Body of pancreas (tissue), 4 donors: ENCODE measurements at regions not wholly inside any gene's neighbourhood (a gene's known extent, or its start where the extent isn't known, plus 50 kb on each side); places are given as distances from the start of the nearest gene placed in this dataset.

Source experiments
- ATAC-seq: fragments of 150-250 bp; one replicate; pipeline ENCODE4 v1.9.1; 2016
- DNase-seq, 4 donors: peaks; one replicate each; pipeline ENCODE4 v3.0.0-alpha.2; 2019
- H3K27ac ChIP-seq, 4 donors: fragments of 200-600 bp; sonication (generic); 1 replicate in 3 of 4; 2 replicates in 1 of 4; pipeline versions ENCODE4 v1.5.1 to v1.6.1; 2016 to 2019; ENCODE audit warnings: mild to moderate bottlenecking in 1 of 4, mixed read lengths in 1 of 4, moderate library complexity in 1 of 4
- H3K27me3 ChIP-seq, 2 donors: fragments of 200-600 bp; sonication (generic); one replicate each; pipeline ENCODE4 v1.6.0; 2016; ENCODE audit warnings: mild to moderate bottlenecking in 1 of 2
- H3K36me3 ChIP-seq, 2 donors: fragments of 200-600 bp; sonication (generic); replicated peaks in 1 of 2; 2 replicates each; pipeline ENCODE4 v1.5.1; 2016; ENCODE audit warnings: low read depth in 2 of 2; ENCODE audit not compliant: insufficient read depth in 1 of 2
- H3K4me1 ChIP-seq: fragments of 200-600 bp; sonication (generic); one replicate; pipeline ENCODE4 v1.6.0; 2016
- H3K4me3 ChIP-seq, 2 donors: fragments of 200-600 bp; sonication (generic); 1 replicate in 1 of 2; 2 replicates in 1 of 2; pipeline ENCODE4 v1.5.1; 2016 to 2019
- H3K9me3 ChIP-seq, 3 donors: fragments of 200-600 bp; sonication (generic); 1 replicate in 2 of 3; 2 replicates in 1 of 3; pipeline ENCODE4 v1.5.1; 2016
- POLR2A ChIP-seq, 3 donors: fragments of 450-650 bp; IDR thresholded peaks; one replicate each; pipeline ENCODE4 v1.6.1; 2016; ENCODE audit warnings: antibody characterized with exemption in 3 of 3, mild to moderate bottlenecking in 2 of 3
- WGBS, 2 donors: methylation state at CpG; one replicate each; pipeline ENCODE4 v1.1.5; 2017; 5-methylcytosine and 5-hydroxymethylcytosine counted together
- intact Hi-C: fragments of 100-400 bp; cut with DNase I; formaldehyde crosslinking; loops from one replicate; pipeline ENCODE4 v1.15.1; 2023
- TF ChIP-seq, protein P1 (sequence below), 7 experiments: fragments of 450-650 bp in 4 of 7; fragments of 200-600 bp in 3 of 7; sonication (generic) in 3 of 7; IDR thresholded peaks; one replicate each; pipeline ENCODE4 v1.5.1; 2016 to 2019; ENCODE audit warnings: antibody characterized with exemption in 7 of 7

DNA sequence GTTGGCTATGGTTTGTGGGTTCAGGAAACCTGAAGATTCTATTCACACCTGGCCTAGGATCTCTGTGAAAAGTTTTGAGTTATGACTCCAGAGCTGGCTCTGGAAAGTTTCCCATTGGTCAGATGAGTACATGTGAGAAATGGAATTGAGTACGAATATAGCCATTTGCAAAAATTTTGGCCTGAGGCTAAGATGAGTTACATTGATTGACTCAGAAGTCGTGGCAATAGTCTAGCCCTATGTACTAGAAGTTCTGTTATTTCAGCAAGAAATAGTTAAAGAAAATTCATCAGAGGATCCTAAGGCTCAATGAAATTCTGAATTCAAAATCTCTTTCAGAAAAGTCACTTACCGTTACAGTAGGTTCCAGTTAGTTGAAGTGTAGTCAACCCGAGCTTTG lies 109.9 kb downstream of the PTCSC3 start:
- DNase-seq, result no peak
- H3K27me3 ChIP-seq, result no peaks in the 10 kb centered on the region
- TF ChIP-seq POLR2A (IDR thresholded peaks at IDR 0.05), result no peak
- TF ChIP-seq, protein P1, sequence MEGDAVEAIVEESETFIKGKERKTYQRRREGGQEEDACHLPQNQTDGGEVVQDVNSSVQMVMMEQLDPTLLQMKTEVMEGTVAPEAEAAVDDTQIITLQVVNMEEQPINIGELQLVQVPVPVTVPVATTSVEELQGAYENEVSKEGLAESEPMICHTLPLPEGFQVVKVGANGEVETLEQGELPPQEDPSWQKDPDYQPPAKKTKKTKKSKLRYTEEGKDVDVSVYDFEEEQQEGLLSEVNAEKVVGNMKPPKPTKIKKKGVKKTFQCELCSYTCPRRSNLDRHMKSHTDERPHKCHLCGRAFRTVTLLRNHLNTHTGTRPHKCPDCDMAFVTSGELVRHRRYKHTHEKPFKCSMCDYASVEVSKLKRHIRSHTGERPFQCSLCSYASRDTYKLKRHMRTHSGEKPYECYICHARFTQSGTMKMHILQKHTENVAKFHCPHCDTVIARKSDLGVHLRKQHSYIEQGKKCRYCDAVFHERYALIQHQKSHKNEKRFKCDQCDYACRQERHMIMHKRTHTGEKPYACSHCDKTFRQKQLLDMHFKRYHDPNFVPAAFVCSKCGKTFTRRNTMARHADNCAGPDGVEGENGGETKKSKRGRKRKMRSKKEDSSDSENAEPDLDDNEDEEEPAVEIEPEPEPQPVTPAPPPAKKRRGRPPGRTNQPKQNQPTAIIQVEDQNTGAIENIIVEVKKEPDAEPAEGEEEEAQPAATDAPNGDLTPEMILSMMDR (IDR thresholded peaks at IDR 0.05), result no peak
- no peak overlapping the region for H3K27ac ChIP-seq
- 74 to 85% methylated on average over 4 of the region's 4 CpGs for WGBS, 2 donors
- no peak overlapping the region for H3K4me3 ChIP-seq
- H3K4me1 ChIP-seq, result peaks cover 19% of the 10 kb centered on the region
- intact Hi-C loops, result loop anchor here (5.0 kb wide), 1 partner anchor 311 kb away; no protein-coding TSS in a partner anchor
- H3K36me3 ChIP-seq, result no peaks in the 10 kb centered on the region
- ATAC-seq, result no peak
- H3K9me3 ChIP-seq, result no peaks in the 10 kb centered on the region

DNA sequence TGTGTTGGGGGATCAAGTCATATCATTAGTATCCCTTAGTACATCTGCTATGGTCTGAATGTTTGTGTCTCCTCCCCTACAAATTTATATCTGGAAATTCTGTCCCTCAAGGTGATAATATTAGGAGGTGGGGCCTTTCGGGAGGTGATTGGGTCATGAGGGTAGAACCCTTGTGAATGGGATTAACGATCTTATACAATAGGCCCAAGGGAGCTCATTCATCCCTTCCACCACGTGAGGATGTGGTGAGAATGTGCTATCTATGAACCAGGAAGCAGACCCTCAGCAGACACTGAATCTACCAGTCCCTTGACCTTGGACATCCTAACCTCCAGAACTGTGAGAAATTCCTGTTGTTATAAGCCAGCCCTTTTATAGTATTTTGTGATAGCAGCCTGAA lies 110.7 kb downstream of the PTCSC3 start:
- 48 to 50% methylated on average over 3 of the region's 3 CpGs for WGBS, 2 donors
- DNase-seq (no peak), ATAC-seq (no peak)
- Histone ChIP-seq H3K36me3 (no peaks in the 10 kb centered on the region), H3K4me1 (peaks cover 17% of the 10 kb centered on the region), H3K27me3 (no peaks in the 10 kb centered on the region), H3K27ac (peak overlapping the region in 1 of 4 donors; percentile 6), H3K4me3 (no peak overlapping the region), H3K9me3 (no peaks in the 10 kb centered on the region)
- intact Hi-C loops, result loop anchor here (5.0 kb wide), 1 partner anchor 311 kb away; no protein-coding TSS in a partner anchor
- no peak for TF ChIP-seq POLR2A (IDR thresholded peaks at IDR 0.05)
- TF ChIP-seq, protein P1 (IDR thresholded peaks at IDR 0.05), result no peak

DNA sequence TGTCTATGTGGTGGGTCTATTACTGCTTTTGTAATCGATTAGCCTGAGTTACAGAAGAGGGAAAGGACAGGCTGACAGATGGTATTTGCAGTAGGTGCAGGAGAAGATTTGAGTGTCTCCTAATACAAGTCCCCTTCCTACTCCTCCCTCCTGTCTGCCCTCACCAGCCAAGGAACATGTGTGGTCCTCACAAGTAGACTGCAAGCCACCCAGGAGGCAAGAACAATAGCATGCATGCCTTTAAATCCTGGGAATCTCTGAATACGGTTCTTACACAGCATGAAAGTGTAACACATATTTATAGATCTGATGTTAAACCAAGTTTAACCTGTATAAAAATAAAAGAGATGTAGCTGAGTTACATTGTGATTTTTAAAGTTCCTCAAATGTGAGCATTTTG lies 117.0 kb downstream of the PTCSC3 start:
- TF ChIP-seq, protein P1 (IDR thresholded peaks at IDR 0.05), result no peak
- no peak for TF ChIP-seq POLR2A (IDR thresholded peaks at IDR 0.05)
- no peaks in the 10 kb centered on the region for H3K36me3 ChIP-seq
- DNase-seq, result no peak
- intact Hi-C loops, result no loop called here
- H3K4me1 ChIP-seq, result no peaks in the 10 kb centered on the region
- 52 to 57% methylated on average over 2 of the region's 2 CpGs for WGBS, 2 donors
- no peaks in the 10 kb centered on the region for H3K9me3 ChIP-seq
- H3K4me3 ChIP-seq, result no peak overlapping the region
- no peak for ATAC-seq
- H3K27me3 ChIP-seq, result no peaks in the 10 kb centered on the region
- no peak overlapping the region for H3K27ac ChIP-seq

DNA sequence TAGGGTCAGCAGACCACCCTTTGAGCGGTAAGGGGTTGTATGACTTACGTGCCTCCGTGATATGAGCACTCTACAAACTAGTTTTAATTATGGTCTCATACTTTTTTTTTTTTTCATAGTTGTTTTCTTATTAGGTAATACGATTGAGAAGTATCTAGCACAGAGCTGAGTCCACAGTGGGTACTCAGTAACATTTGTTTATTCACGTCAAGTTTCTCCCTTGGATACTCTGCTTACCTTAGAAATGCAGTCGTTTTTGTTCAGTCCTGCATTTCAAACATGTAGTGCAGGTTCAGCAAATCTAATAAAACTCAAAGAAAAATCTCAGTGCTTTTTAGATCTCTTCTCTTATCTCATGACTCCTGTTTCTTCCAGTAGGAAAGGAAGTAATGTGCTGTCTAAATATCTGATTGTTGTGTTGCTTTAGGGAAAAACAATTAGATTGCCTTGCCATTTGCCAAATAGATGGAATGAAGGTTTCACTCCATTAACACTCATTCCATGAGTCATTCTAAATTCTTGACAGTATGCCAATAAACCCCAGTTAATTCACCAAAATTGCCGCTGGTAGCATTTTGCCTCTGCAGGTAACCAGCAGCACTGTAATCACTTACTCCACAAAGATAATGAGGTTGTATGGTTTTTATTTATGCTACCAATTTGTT lies 118.9 kb downstream of the PTCSC3 start:
- no peaks in the 10 kb centered on the region for H3K27me3 ChIP-seq
- H3K27ac ChIP-seq, result no peak overlapping the region
- H3K36me3 ChIP-seq, result no peaks in the 10 kb centered on the region
- no peak for DNase-seq
- no peaks in the 10 kb centered on the region for H3K4me1 ChIP-seq
- 45 to 52% methylated on average over 7 of the region's 7 CpGs for WGBS, 2 donors
- TF ChIP-seq, protein P1 (IDR thresholded peaks at IDR 0.05), result no peak
- TF ChIP-seq POLR2A (IDR thresholded peaks at IDR 0.05), result no peak
- ATAC-seq, result peak; percentile 63
- no peaks in the 10 kb centered on the region for H3K9me3 ChIP-seq
- no peak overlapping the region for H3K4me3 ChIP-seq
- intact Hi-C loops, result no loop called here

DNA sequence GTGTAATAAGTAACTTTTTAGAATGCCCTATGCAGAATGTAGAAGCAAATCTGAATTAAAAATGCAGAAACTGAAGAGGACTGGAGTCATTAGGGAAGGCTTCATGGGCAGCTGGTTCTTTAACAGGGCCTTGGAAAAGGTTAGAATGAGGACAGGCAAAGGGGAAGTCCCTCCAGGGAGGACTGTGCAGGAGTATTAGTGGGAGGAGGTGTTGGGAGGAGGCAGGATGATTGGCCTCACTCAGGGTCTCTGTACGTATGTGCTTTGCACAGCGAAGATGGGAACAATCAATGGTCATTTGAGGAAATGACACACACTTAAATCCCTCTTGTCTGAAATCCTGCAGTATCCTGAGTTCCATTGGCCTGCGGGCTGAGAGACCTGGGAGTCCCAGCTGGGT lies 119.7 kb downstream of the PTCSC3 start:
- no peaks in the 10 kb centered on the region for H3K9me3 ChIP-seq
- H3K27me3 ChIP-seq, result no peaks in the 10 kb centered on the region
- 62 to 64% methylated on average over 3 of the region's 3 CpGs for WGBS, 2 donors
- no peak for DNase-seq
- no peaks in the 10 kb centered on the region for H3K4me1 ChIP-seq
- H3K27ac ChIP-seq, result no peak overlapping the region
- TF ChIP-seq, protein P1 (IDR thresholded peaks at IDR 0.05), result no peak
- no peak for TF ChIP-seq POLR2A (IDR thresholded peaks at IDR 0.05)
- ATAC-seq, result no peak
- no peaks in the 10 kb centered on the region for H3K36me3 ChIP-seq
- H3K4me3 ChIP-seq, result no peak overlapping the region
- intact Hi-C loops, result no loop called here
